Right lobe of liver (tissue), 4 donors: ENCODE measurements at regions not wholly inside any gene's neighbourhood (a gene's known extent, or its start where the extent isn't known, plus 50 kb on each side); places are given as distances from the start of the nearest gene placed in this dataset.

Experiments
- CTCF ChIP-seq, 4 donors: fragments of 200-600 bp in 3 of 4; fragments of 450-650 bp in 1 of 4; IDR thresholded peaks; one replicate each; pipeline versions ENCODE4 v1.5.1 to v1.8.0; 2016 to 2022; ENCODE audit warnings: antibody characterized with exemption in 4 of 4, mild to moderate bottlenecking in 2 of 4
- POLR2A ChIP-seq: fragments of 450-650 bp; IDR thresholded peaks from one replicate; pipeline ENCODE4 v1.6.1; 2017; ENCODE audit warnings: antibody characterized with exemption, mild to moderate bottlenecking
- donor health status: DM: no; HTN: no; CAD: no.
- donor health status: DM: no; HTN: no; CAD: no.
- donor health status: DM: no; HTN: yes; CAD: no.

GRCh38 chr7:101753316-101753715 lies 64.1 kb upstream of the CUX1 start:
- TF ChIP-seq CTCF (IDR thresholded peaks at IDR 0.05) (no peak), POLR2A (no peak)
